K562 (cell line): ENCODE measurements at regions not wholly inside any gene's neighbourhood (a gene's known extent, or its start where the extent isn't known, plus 50 kb on each side); places are given as distances from the start of the nearest gene placed in this dataset.
A peak's percentile ranks its signal among the peaks of the same experiment; 100 is the strongest.
"Not testable (repeated sequence)": the region's sequence is repeated elsewhere in the genome, so short reads cannot be mapped to it uniquely, and the experiment has no call there.

ENCODE experiments used
- ARID1B ChIP-seq: fragments of 450-650 bp; IDR thresholded peaks from 2 replicates; pipeline ENCODE4 v1.6.1; 2016; ENCODE audit warnings: antibody characterized with exemption, mild to moderate bottlenecking, inconsistent platforms
- ATF2 ChIP-seq: sonication (generic); formaldehyde crosslinking; IDR thresholded peaks from 2 replicates; pipeline ENCODE4 v1.8.1; 2022; ENCODE audit warnings: missing genetic modification reagents
- CTBP1 ChIP-seq: fragments of 450-650 bp; IDR thresholded peaks from 2 replicates; pipeline ENCODE4 v1.6.1; 2016; ENCODE audit warnings: borderline replicate concordance
- EP400 ChIP-seq: fragments of 450-650 bp; IDR thresholded peaks from 2 replicates; pipeline ENCODE4 v1.6.1; 2017; ENCODE audit warnings: antibody characterized with exemption, mild to moderate bottlenecking, moderate library complexity
- FOS ChIP-seq: IDR thresholded peaks from 3 replicates; pipeline ENCODE4 v1.6.1; 2011; ENCODE audit not compliant: insufficient read length; ENCODE audit errors: extremely low read depth
- KHSRP ChIP-seq: fragments of 450-650 bp; IDR thresholded peaks from 2 replicates; pipeline ENCODE4 v1.6.1; 2017
- MYBL2 ChIP-seq, 2 experiments: fragments of 450-650 bp in 1 of 2; sonication (generic) in 1 of 2; formaldehyde crosslinking in 1 of 2; IDR thresholded peaks; 2 replicates each; pipeline versions ENCODE4 v1.6.1 to v1.8.1; 2017 to 2022; ENCODE audit warnings: borderline replicate concordance in 1 of 2, inconsistent platforms in 1 of 2, low read depth in 1 of 2, mild to moderate bottlenecking in 1 of 2, missing genetic modification reagents in 1 of 2, moderate library complexity in 1 of 2
- NFYB ChIP-seq: IDR thresholded peaks from 2 replicates; pipeline ENCODE4 v1.6.1; 2011; ENCODE audit warnings: mild to moderate bottlenecking, moderate library complexity; ENCODE audit not compliant: insufficient read length; ENCODE audit errors: extremely low read depth
- PHF8 ChIP-seq: fragments of 200-600 bp; sonication (generic); IDR thresholded peaks from 2 replicates; pipeline ENCODE4 v1.6.1; 2012; ENCODE audit warnings: mixed run types, mild to moderate bottlenecking, inconsistent platforms, low read length, moderate library complexity, borderline replicate concordance
- POLR2AphosphoS5 ChIP-seq: IDR thresholded peaks from 2 replicates; pipeline ENCODE4 v1.6.1; 2011; ENCODE audit warnings: mild to moderate bottlenecking, low read depth, low read length, moderate library complexity; ENCODE audit not compliant: control insufficient read depth, insufficient read depth
- SOX6 ChIP-seq: fragments of 450-650 bp; IDR thresholded peaks from 2 replicates; pipeline ENCODE4 v1.6.1; 2014; ENCODE audit warnings: mild to moderate bottlenecking
- ZBED1 ChIP-seq: IDR thresholded peaks from 2 replicates; pipeline ENCODE4 v1.6.1; 2014
- ZBTB11 ChIP-seq, 3 experiments: fragments of 200-800 bp in 1 of 3; fragments of 250-450 bp in 1 of 3; fragments of 450-650 bp in 1 of 3; sonication (Bioruptor Pico) in 1 of 3; sonication (Bioruptor generic) in 1 of 3; formaldehyde crosslinking in 1 of 3; IDR thresholded peaks; 2 replicates each; pipeline versions ENCODE4 v1.6.1 to v1.8.0; 2016 to 2022; ENCODE audit warnings: mild to moderate bottlenecking in 2 of 3, missing genetic modification characterization in 2 of 3, missing compliant biosample characterization in 1 of 3, moderate library complexity in 1 of 3
- ZNF212 ChIP-seq: fragments of 450-650 bp; formaldehyde crosslinking; IDR thresholded peaks from 2 replicates; pipeline ENCODE4 v1.4.0; 2020; ENCODE audit warnings: mild to moderate bottlenecking
- ZNF592 ChIP-seq: fragments of 450-650 bp; IDR thresholded peaks from 2 replicates; pipeline ENCODE4 v1.6.1; 2017; ENCODE audit warnings: antibody characterized with exemption, mild to moderate bottlenecking

GRCh38 chr1:778451-779278, 92.2 kb upstream of the OR4F16 start (continued):
- TF ChIP-seq NFYB (peak; percentile 82), CTBP1 (peak; percentile 92), KHSRP (peak; percentile 100), ARID1B (peak; percentile 21; the same call in 1 of the 2 replicates), PHF8 (peak; percentile 67), EP400 (peak; percentile 99), ZNF212 (CRISPR knock-in tag) (0 out of 2 replicates have a peak, but pooled peaks have one; percentile 43), ZBED1 (peak; percentile 68; the same call in 1 of the 2 replicates), ZBTB11 (CRISPR knock-in tag; IDR thresholded peaks at IDR 0.05) (peak in 1 of 3 experiments; percentile 76; a peak in 2 of 6 replicates), ATF2 (CRISPR knock-in tag) (peak; percentile 69; the same call in 1 of the 2 replicates), ZNF592 (0 out of 2 replicates have a peak, but pooled peaks have one; percentile 32), POLR2AphosphoS5 (peak; percentile 94), FOS (peak; percentile 67), SOX6 (peak; percentile 69), MYBL2 (IDR thresholded peaks at IDR 0.05; ENCODE audit: low read depth) (peak; percentile 81)
- not testable (repeated sequence) for TF ChIP-seq MYBL2 (CRISPR knock-in tag; IDR thresholded peaks at IDR 0.05; ENCODE audit: borderline replicate concordance)
